Cardiac septum (tissue), 1 donor: ENCODE measurements at regions not wholly inside any gene's neighbourhood (a gene's known extent, or its start where the extent isn't known, plus 50 kb on each side); places are given as distances from the start of the nearest gene placed in this dataset.

Source experiments
- DNase-seq: peaks from one replicate; pipeline ENCODE4 v3.0.0-alpha.2; 2020; ENCODE audit warnings: low spot score
- intact Hi-C: fragments of 100-400 bp; cut with DNase I; formaldehyde crosslinking; loops from one replicate; pipeline ENCODE4 v1.14.0; 2022
- donor health status: DM: no; HTN: no; CAD: no.

- no peak for DNase-seq
- intact Hi-C loops = no loop called here
Observed at GRCh38 chr11:10386361-10386760, 68.7 kb upstream of the AMPD3 start.

DNA sequence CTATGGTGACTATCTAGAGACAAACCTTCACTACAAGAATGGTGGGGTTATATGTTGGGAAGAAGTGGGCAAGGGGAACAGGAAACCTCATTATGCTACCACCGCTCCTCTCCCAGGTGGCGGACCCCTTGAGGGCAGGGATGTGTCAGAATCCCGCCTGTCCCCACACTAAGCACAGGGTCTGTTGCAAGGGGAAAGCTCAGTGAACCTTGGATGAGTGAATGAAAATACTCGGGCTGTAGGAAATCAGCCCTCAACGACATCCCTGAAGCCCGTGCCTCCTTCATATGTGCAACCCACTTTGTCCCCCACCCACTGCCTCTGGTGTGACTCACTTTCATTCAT lies 68.2 kb upstream of the AMPD3 start:
- intact Hi-C loops = no loop called here

GRCh38 chr11:10387206-10388083 lies 67.6 kb upstream of the AMPD3 start:
- no peak for DNase-seq
- intact Hi-C loops = no loop called here

More for the DNA sequence above, 68.2 kb upstream of the AMPD3 start:
- no peak for DNase-seq

DNA sequence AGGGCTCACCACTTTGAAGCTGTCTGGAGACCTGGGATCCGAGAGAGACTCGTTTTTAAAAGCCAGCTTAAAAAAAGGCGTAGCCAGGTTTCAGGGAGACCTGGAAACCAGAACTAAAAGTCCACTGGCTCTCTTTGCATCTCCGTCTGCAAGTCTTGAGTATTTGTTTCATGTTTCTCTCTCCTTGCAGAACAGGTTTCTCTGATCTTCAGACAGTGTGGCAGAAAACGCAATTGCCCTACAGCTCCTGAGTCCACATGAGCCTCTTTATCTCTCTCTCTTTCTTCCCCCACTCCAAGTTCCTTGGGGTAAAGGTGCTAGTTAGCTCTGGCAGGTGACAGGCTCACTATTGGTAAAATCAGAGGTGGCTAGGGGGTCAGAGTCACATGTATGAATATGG lies 67.0 kb upstream of the AMPD3 start:
- intact Hi-C loops = no loop called here
- DNase-seq = no peak

GRCh38 chr11:10388574-10388973 lies 66.5 kb upstream of the AMPD3 start:
- intact Hi-C loops = no loop called here
- DNase-seq = no peak

- intact Hi-C loops = no loop called here
- DNase-seq = no peak
Observed at GRCh38 chr11:10390375-10390774, 64.7 kb upstream of the AMPD3 start.

DNA sequence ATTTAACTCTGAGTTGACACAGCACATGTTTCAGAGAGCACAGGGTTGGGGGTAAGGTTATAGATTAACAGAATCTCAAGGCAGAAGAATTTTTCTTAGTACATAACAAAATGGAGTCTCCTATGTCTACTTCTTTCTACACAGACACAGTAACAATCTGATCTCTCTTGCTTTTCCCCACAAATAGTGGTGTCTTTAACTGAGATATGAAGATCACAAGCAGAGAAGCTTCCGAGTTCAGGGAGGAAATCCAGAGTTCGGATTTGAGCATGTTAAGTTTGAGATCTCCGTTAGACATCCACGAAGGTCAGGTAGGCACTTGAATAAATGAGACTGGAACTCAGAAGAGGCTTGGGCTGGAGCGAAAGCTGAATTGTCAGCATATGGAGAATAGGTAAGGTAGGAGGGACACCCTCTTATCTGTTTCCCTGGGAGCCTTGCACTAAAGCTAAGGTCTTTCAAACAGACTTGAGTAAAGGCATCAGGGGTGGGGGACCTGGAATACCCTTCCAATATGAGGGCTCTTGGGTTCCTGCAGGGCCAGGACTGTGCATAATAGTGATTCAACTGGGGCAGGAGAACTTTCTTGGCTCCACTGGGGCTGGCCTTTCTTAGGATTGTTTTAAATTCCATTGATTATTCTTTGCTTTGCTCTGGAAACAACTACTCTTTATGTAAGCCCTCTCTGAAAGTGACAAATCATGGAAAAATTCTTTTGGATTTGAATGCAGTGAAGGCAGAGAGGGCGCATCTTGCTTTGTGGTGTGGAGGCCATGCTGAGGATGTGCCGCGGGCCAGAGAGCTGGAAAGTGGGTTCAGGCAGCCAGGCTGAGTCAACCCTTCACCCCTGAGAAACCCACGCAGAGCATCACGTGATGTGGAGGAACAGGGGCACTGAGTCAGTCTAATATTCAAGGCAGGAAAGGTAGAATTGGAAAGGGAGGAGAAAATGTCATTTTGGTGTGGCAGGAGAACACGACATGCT lies 62.7 kb upstream of the AMPD3 start:
- DNase-seq = no peak
- intact Hi-C loops = no loop called here

GRCh38 chr11:10394229-10395101 lies 60.6 kb upstream of the AMPD3 start:
- intact Hi-C loops = no loop called here
- DNase-seq = no peak

DNA sequence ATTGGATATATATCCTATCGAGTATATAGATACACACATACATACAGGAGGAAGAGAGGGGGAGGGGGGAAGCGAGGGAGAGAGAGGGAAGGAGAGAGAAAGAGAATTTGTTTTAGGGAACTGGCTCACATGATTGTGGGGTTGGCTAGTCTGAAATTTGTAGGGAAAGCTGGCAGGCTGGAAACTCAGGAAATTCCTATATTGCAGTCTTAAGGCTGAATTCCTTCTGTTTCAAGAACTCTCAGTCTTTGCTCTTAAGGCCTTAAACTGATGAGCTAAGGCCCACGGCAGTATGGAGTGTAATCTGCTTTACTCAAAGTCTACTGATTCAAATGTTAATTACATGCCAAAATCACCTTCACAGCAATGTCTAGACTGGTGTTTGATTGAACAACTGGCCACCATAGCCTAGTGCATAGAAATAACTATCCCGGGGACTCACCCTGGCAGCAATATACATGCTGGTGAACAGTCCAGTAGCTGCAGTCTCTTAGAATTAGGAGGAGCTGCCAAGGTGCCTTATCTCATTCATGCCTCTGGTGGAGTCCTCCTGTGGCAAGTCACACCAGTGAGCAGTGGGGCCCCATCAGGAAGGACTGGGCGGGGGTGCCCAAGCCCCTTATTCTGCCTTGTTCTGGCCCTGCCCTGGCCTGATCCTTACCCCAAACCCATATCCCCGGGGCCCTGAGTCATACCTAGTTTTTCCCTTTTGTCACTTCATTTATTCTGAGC lies 59.7 kb upstream of the AMPD3 start:
- no peak for DNase-seq
- intact Hi-C loops = no loop called here

GRCh38 chr11:10396771-10397170 lies 58.3 kb upstream of the AMPD3 start:
- no peak for DNase-seq
- intact Hi-C loops = no loop called here

- no peak for DNase-seq
- intact Hi-C loops = no loop called here
Observed at GRCh38 chr11:10397226-10397987, 57.7 kb upstream of the AMPD3 start.

DNA sequence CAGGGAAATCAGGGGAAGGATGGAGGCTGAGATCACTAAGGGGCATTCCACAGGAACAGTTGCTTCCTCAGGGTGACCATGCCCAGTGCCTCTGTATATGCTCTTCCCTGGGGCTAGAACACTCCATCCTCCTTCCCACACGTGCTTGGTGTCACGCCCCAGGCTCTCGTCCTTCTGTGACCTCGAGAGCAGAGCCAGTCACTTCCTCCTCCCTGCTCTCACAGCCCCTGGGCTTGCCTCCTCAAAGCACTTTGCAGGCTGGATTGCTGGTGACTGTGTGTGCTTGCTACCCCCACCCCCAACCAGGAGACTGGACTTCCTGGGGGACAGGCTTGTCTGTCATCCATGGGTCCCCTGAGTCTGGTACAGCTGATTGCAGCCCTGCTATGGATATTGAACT lies 56.5 kb upstream of the AMPD3 start:
- no peak for DNase-seq
- intact Hi-C loops = no loop called here

- intact Hi-C loops = no loop called here
- no peak for DNase-seq
Observed at GRCh38 chr11:10400856-10401255, 54.2 kb upstream of the AMPD3 start.

DNA sequence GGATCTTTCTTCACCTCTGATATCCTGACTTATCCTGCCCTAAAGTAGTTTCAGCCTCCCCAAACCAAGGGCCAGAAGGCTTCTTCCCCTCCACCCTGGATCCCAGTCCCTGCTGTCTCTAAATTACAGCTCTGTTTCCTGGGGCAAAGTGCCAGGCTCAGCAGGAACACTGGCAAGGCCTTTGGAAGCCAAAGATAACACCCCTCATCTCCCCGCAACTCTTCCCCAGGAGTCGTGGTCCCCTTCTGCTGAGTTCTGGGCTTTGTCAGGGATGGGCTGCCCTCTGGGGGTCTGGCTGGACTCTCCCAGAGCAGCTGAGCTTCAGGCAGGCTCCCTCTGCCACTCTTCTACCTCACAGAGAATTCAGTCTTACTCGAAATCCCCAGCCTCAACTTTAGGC lies 53.8 kb upstream of the AMPD3 start:
- intact Hi-C loops = no loop called here
- no peak for DNase-seq

- intact Hi-C loops = no loop called here
- no peak for DNase-seq
Observed at GRCh38 chr11:10401696-10402392, 53.2 kb upstream of the AMPD3 start.
